ENCODE measurements at regions not wholly inside any gene's neighbourhood (a gene's known extent, or its start where the extent isn't known, plus 50 kb on each side); places are given as distances from the start of the nearest gene placed in this dataset.
"Not testable (repeated sequence)": the region's sequence is repeated elsewhere in the genome, so short reads cannot be mapped to it uniquely, and the experiment has no call there.

DNA sequence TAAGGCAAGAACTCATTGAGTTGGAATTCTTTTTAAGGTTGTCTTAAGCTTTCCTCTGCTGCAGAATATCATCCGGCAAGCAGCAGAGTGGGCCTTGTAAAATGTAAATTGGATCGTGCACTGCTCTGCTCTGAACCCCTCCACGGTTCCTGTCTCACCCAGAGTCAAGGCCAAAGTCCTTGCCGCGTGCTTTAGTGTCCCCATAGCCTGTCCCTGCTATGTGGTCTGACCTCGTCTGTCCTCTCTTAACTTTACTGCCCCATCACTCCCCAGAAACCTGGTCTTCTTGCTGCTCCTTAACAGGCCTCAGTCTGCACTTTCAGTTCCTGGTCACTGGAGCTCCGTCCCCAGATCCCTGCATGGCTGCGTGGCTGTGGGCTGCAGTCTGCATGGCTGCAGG, 121.6 kb upstream of the SDK1 start:
- H3K79me2 ChIP-seq (ENCODE audit: control insufficient read depth, insufficient read depth, low read length): no peaks in the 10 kb centered on the region
- DNase-seq (ENCODE audit: low read depth in 2 of 2): no peak
- no peaks in the 10 kb centered on the region for H3K9me3 ChIP-seq (ENCODE audit: control insufficient read depth, insufficient read depth, low read depth, low read length)
- TF ChIP-seq, protein P1, sequence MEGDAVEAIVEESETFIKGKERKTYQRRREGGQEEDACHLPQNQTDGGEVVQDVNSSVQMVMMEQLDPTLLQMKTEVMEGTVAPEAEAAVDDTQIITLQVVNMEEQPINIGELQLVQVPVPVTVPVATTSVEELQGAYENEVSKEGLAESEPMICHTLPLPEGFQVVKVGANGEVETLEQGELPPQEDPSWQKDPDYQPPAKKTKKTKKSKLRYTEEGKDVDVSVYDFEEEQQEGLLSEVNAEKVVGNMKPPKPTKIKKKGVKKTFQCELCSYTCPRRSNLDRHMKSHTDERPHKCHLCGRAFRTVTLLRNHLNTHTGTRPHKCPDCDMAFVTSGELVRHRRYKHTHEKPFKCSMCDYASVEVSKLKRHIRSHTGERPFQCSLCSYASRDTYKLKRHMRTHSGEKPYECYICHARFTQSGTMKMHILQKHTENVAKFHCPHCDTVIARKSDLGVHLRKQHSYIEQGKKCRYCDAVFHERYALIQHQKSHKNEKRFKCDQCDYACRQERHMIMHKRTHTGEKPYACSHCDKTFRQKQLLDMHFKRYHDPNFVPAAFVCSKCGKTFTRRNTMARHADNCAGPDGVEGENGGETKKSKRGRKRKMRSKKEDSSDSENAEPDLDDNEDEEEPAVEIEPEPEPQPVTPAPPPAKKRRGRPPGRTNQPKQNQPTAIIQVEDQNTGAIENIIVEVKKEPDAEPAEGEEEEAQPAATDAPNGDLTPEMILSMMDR (conservative IDR thresholded peaks at IDR 0.05 in 1 of 2, IDR thresholded peaks at IDR 0.05 in 1 of 2; ENCODE audit: low read depth in 1 of 2, low read length in 2 of 2): no peak
- no peak for TF ChIP-seq EZH2 (IDR thresholded peaks at IDR 0.05; ENCODE audit: low read length, missing control alignments)
- no peaks in the 10 kb centered on the region for H3K4me1 ChIP-seq (ENCODE audit: control insufficient read depth, extremely low read depth, insufficient read depth, low read length)
- no peak overlapping the region for H2AFZ ChIP-seq (ENCODE audit: low read length)
- no peak overlapping the region for H3K4me2 ChIP-seq (ENCODE audit: extremely low read depth, insufficient read depth, low read length)
- no peak overlapping the region for H3K9ac ChIP-seq (ENCODE audit: insufficient read depth, low read length)
- no peak overlapping the region for H3K27ac ChIP-seq (ENCODE audit: insufficient read depth, low read length)
- H3K4me3 ChIP-seq (replicated peaks in 1 of 4; ENCODE audit: control extremely low read depth in 1 of 4, insufficient read depth in 1 of 4, low read depth in 3 of 4, low read length in 4 of 4): no peak overlapping the region
- H3K27me3 ChIP-seq (ENCODE audit: control insufficient read depth, insufficient read depth, low read length): no peaks in the 10 kb centered on the region
- H3K36me3 ChIP-seq (ENCODE audit: control insufficient read depth, insufficient read depth, low read length): no peaks in the 10 kb centered on the region
- no peaks in the 10 kb centered on the region for H4K20me1 ChIP-seq (ENCODE audit: control insufficient read depth, extremely low read depth, insufficient read depth, low read length)

DNA sequence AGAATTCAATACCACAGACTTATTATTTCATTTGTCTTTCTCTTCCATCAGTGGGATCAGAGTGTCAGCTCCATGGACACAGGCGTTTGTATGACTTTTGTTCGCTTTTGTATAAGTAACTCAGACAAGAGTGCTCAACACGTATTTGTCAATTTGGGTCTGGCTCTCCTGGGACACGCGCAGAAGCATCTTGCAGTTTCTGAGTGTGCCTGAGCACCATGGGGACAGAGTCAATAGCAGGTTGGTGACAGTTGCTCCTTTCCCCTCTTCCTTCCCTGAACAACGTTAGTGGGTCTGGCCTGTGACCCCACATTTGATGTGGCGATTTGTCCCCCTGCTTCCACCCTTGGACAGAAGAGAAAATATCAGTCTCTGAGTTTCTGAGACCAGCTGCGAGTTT, 120.4 kb upstream of the SDK1 start:
- TF ChIP-seq, protein P1 (conservative IDR thresholded peaks at IDR 0.05 in 1 of 2, IDR thresholded peaks at IDR 0.05 in 1 of 2; ENCODE audit: low read depth in 1 of 2, low read length in 2 of 2): no peak
- TF ChIP-seq EZH2 (IDR thresholded peaks at IDR 0.05; ENCODE audit: low read length, missing control alignments): no peak

DNA sequence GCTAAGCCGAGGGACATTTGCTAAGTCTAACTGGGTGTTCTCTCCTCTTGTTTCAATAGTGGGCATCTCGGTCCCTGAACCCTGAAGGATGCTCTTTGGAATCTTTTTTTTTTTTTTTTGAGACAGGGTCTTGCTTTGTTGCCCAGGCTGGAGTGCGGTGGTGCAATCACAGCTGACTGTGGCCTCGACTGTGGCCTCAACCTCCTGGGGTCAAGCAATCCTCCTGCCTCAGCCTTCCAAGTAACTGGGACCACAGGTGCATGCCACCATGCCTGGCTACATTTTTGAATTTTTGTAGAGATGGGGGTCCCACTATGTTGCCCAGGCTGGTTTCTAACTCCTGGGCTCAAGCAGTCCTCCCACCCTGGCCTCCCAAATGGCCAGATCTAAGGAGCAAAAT, 119.0 kb upstream of the SDK1 start:
- H3K4me3 ChIP-seq (replicated peaks in 1 of 4; ENCODE audit: control extremely low read depth in 1 of 4, insufficient read depth in 1 of 4, low read depth in 3 of 4, low read length in 4 of 4); H2AFZ ChIP-seq (ENCODE audit: low read length); H3K79me2 ChIP-seq (ENCODE audit: control insufficient read depth, insufficient read depth, low read length); H3K27ac ChIP-seq (ENCODE audit: insufficient read depth, low read length); DNase-seq (ENCODE audit: low read depth in 2 of 2); H3K27me3 ChIP-seq (ENCODE audit: control insufficient read depth, insufficient read depth, low read length); H3K4me1 ChIP-seq (ENCODE audit: control insufficient read depth, extremely low read depth, insufficient read depth, low read length); H3K9ac ChIP-seq (ENCODE audit: insufficient read depth, low read length); H3K9me3 ChIP-seq (ENCODE audit: control insufficient read depth, insufficient read depth, low read depth, low read length); H3K4me2 ChIP-seq (ENCODE audit: extremely low read depth, insufficient read depth, low read length); H4K20me1 ChIP-seq (ENCODE audit: control insufficient read depth, extremely low read depth, insufficient read depth, low read length); H3K36me3 ChIP-seq (ENCODE audit: control insufficient read depth, insufficient read depth, low read length): not testable (repeated sequence)

More for the DNA sequence above, 120.4 kb upstream of the SDK1 start:
- Histone ChIP-seq H3K79me2 (ENCODE audit: control insufficient read depth, insufficient read depth, low read length) (no peaks in the 10 kb centered on the region), H3K9me3 (ENCODE audit: control insufficient read depth, insufficient read depth, low read depth, low read length) (no peaks in the 10 kb centered on the region), H3K36me3 (ENCODE audit: control insufficient read depth, insufficient read depth, low read length) (no peaks in the 10 kb centered on the region), H3K9ac (ENCODE audit: insufficient read depth, low read length) (no peak overlapping the region), H3K4me3 (replicated peaks in 1 of 4; ENCODE audit: control extremely low read depth in 1 of 4, insufficient read depth in 1 of 4, low read depth in 3 of 4, low read length in 4 of 4) (no peak overlapping the region), H3K4me2 (ENCODE audit: extremely low read depth, insufficient read depth, low read length) (no peak overlapping the region), H3K27me3 (ENCODE audit: control insufficient read depth, insufficient read depth, low read length) (no peaks in the 10 kb centered on the region), H3K27ac (ENCODE audit: insufficient read depth, low read length) (no peak overlapping the region), H2AFZ (ENCODE audit: low read length) (no peak overlapping the region), H3K4me1 (ENCODE audit: control insufficient read depth, extremely low read depth, insufficient read depth, low read length) (no peaks in the 10 kb centered on the region), H4K20me1 (ENCODE audit: control insufficient read depth, extremely low read depth, insufficient read depth, low read length) (no peaks in the 10 kb centered on the region)
- no peak for DNase-seq (ENCODE audit: low read depth in 2 of 2)

All from fibroblast of lung (primary cell).